HCT116 (cell line): ENCODE measurements at regions not wholly inside any gene's neighbourhood (a gene's known extent, or its start where the extent isn't known, plus 50 kb on each side); places are given as distances from the start of the nearest gene placed in this dataset.

Experiments
- ATAC-seq: fragments of 200-7000 bp; cut with Tn5 transposase; 2 replicates; pipeline ENCODE4 v1.9.1; 2020; ENCODE audit warnings: mild to moderate bottlenecking, moderate library complexity
- BruUV-seq: library from RNA; stranded (reverse); fragments of 400-500 nt; replicated peaks from 2 replicates; lab custom pipeline; 2021; lab: Mats Ljungman, UMichigan
- CTCF ChIA-PET: fragments of 300-600 bp; sonication (Branson Sonifier 250); formaldehyde crosslinking; loops from one replicate; lab custom pipeline; 2021; ENCODE audit warnings: antibody characterized with exemption; lab: Charles Lee
- POLR2A ChIA-PET: fragments of 300-600, 350-600 bp; sonication (Branson Sonifier 250); formaldehyde crosslinking; loops from one replicate; lab custom pipeline; 2021; ENCODE audit warnings: antibody characterized with exemption; lab: Charles Lee
- RAD21 ChIA-PET, 2 experiments: fragments of 300-600 bp; sonication (Branson Sonifier 250); formaldehyde crosslinking; loops; one replicate each; lab custom pipeline; 2023; ENCODE audit warnings: low total read pairs in 2 of 2; ENCODE audit not compliant: uncharacterized antibody in 2 of 2, unreplicated experiment in 2 of 2, low non-redundant PET in 1 of 2; lab: Charles Lee
- DNase-seq: peaks from one replicate; pipeline ENCODE4 v3.0.0-alpha.2; 2010; ENCODE audit warnings: low read depth, low spot score
- H2AFZ ChIP-seq: fragments of 200-600 bp; shearing (Covaris generic), sonication (generic); 2 replicates; pipeline ENCODE4 v1.6.1; 2017; ENCODE audit warnings: low read depth, mixed run types, mixed read lengths, antibody characterized with exemption, low read length; ENCODE audit not compliant: poor library complexity, severe bottlenecking
- H3K27ac ChIP-seq: 2 replicates; pipeline ENCODE4 v1.5.1; 2012; ENCODE audit warnings: low read depth, low read length
- H3K27me3 ChIP-seq: fragments of 200-600 bp; sonication (generic); 2 replicates; pipeline ENCODE4 v1.6.1; 2016; ENCODE audit warnings: mixed run types, low read length, mixed read lengths; ENCODE audit not compliant: insufficient read depth
- H3K36me3 ChIP-seq, 2 experiments: fragments of 200-500 bp in 1 of 2; fragments of 200-600 bp in 1 of 2; sonication (Bioruptor generic) in 1 of 2; sonication (generic) in 1 of 2; 2 replicates each; pipeline versions ENCODE4 v1.5.1 to v1.6.1; 2014 to 2016; ENCODE audit warnings: low read length in 2 of 2, inconsistent platforms in 1 of 2, mixed read lengths in 1 of 2, mixed run types in 1 of 2; ENCODE audit not compliant: insufficient read depth in 2 of 2, control insufficient read depth in 1 of 2
- H3K4me1 ChIP-seq, 2 experiments: fragments of 200-600 bp in 1 of 2; sonication (generic) in 1 of 2; 2 replicates each; pipeline versions ENCODE4 v1.5.1 to v1.6.1; 2012 to 2017; ENCODE audit warnings: low read length in 2 of 2, inconsistent platforms in 1 of 2, mild to moderate bottlenecking in 1 of 2, mixed read lengths in 1 of 2, mixed run types in 1 of 2, moderate library complexity in 1 of 2; ENCODE audit not compliant: insufficient read depth in 2 of 2, control insufficient read depth in 1 of 2
- H3K4me2 ChIP-seq: fragments of 200-600 bp; sonication (generic); 2 replicates; pipeline ENCODE4 v1.6.1; 2017; ENCODE audit warnings: mixed run types, low read length, mixed read lengths
- H3K4me3 ChIP-seq, 2 experiments: fragments of 200-600 bp in 1 of 2; sonication (generic) in 1 of 2; replicated peaks in 1 of 2; 2 replicates each; pipeline ENCODE4 v1.5.1; 2011 to 2016; ENCODE audit warnings: low read length in 2 of 2, control low read depth in 1 of 2, low read depth in 1 of 2, mild to moderate bottlenecking in 1 of 2, mixed read lengths in 1 of 2, mixed run types in 1 of 2
- H3K79me2 ChIP-seq: fragments of 200-600 bp; sonication (generic); 2 replicates; pipeline ENCODE4 v1.6.1; 2017; ENCODE audit warnings: mild to moderate bottlenecking, mixed run types, low read length, moderate library complexity, mixed read lengths; ENCODE audit not compliant: insufficient read depth
- H3K9ac ChIP-seq: fragments of 200-600 bp; sonication (generic); 2 replicates; pipeline ENCODE4 v1.6.1; 2016; ENCODE audit warnings: low read length, mixed read lengths
- H3K9me2 ChIP-seq: fragments of 200-600 bp; sonication (generic), shearing (Covaris generic); 2 replicates; pipeline ENCODE4 v1.6.1; 2017; ENCODE audit warnings: mixed run types, mild to moderate bottlenecking, moderate library complexity; ENCODE audit not compliant: insufficient read depth
- H3K9me3 ChIP-seq, 2 experiments: fragments of 200-500 bp in 1 of 2; fragments of 200-600 bp in 1 of 2; sonication (Bioruptor generic) in 1 of 2; sonication (generic) in 1 of 2; 2 replicates each; pipeline ENCODE4 v1.6.1; 2014 to 2017; ENCODE audit warnings: low read length in 2 of 2, mixed read lengths in 2 of 2, inconsistent platforms in 1 of 2, low read depth in 1 of 2, mild to moderate bottlenecking in 1 of 2, mixed run types in 1 of 2, moderate library complexity in 1 of 2; ENCODE audit not compliant: control insufficient read depth in 1 of 2, insufficient read depth in 1 of 2
- H4K20me1 ChIP-seq: fragments of 200-600 bp; sonication (generic), shearing (Covaris generic); 2 replicates; pipeline ENCODE4 v1.6.1; 2017; ENCODE audit warnings: mixed run types, mild to moderate bottlenecking, moderate library complexity; ENCODE audit not compliant: insufficient read depth
- CEBPB ChIP-seq: IDR thresholded peaks from 2 replicates; pipeline ENCODE4 v1.6.1; 2012; ENCODE audit warnings: low read depth
- EZH2 ChIP-seq: fragments of 200-600 bp; sonication (generic); IDR thresholded peaks from 2 replicates; pipeline ENCODE4 v1.6.1; 2017; ENCODE audit warnings: antibody characterized with exemption, mixed run types
- EZH2phosphoT487 ChIP-seq: fragments of 200-600 bp; IDR thresholded peaks from 2 replicates; pipeline ENCODE4 v1.6.1; 2018; ENCODE audit warnings: antibody characterized with exemption, borderline replicate concordance
- FOSL1 ChIP-seq: IDR thresholded peaks from 2 replicates; pipeline ENCODE4 v1.6.1; 2012; ENCODE audit warnings: low read depth
- MAX ChIP-seq: IDR thresholded peaks from 2 replicates; pipeline ENCODE4 v1.6.1; 2012
- POLR2A ChIP-seq: IDR thresholded peaks from 2 replicates; pipeline ENCODE4 v1.7.0; 2011; ENCODE audit warnings: borderline replicate concordance; ENCODE audit not compliant: insufficient read depth, insufficient read length; ENCODE audit errors: extremely low read depth
- TCF7L2 ChIP-seq: IDR thresholded peaks from 2 replicates; pipeline ENCODE4 v1.7.0; 2011; ENCODE audit warnings: borderline replicate concordance, inconsistent platforms; ENCODE audit not compliant: insufficient read depth, insufficient read length; ENCODE audit errors: extremely low read depth
- YY1 ChIP-seq: IDR thresholded peaks from 2 replicates; pipeline ENCODE4 v1.6.1; 2011; ENCODE audit warnings: low read length, low read depth, moderate library complexity, mild to moderate bottlenecking; ENCODE audit not compliant: insufficient replicate concordance; ENCODE audit errors: extremely low read depth
- ZBTB33 ChIP-seq: IDR thresholded peaks from 2 replicates; pipeline ENCODE4 v1.6.1; 2011; ENCODE audit warnings: mild to moderate bottlenecking, low read length, moderate library complexity; ENCODE audit not compliant: insufficient replicate concordance; ENCODE audit errors: extremely low read depth
- ZNF274 ChIP-seq: fragments of 200-500 bp; sonication (Bioruptor generic); IDR thresholded peaks from 2 replicates; pipeline ENCODE4 v1.6.1; 2014; ENCODE audit warnings: mild to moderate bottlenecking, low read depth, low read length, inconsistent platforms
- intact Hi-C: fragments of 100-400 bp; cut with micrococcal nuclease; formaldehyde crosslinking; loops from 2 replicates; pipeline ENCODE4 v1.10.0; 2022
- TF ChIP-seq, protein P1 (sequence below): IDR thresholded peaks from 2 replicates; pipeline ENCODE4 v1.6.1; 2012; ENCODE audit warnings: low read depth

DNA sequence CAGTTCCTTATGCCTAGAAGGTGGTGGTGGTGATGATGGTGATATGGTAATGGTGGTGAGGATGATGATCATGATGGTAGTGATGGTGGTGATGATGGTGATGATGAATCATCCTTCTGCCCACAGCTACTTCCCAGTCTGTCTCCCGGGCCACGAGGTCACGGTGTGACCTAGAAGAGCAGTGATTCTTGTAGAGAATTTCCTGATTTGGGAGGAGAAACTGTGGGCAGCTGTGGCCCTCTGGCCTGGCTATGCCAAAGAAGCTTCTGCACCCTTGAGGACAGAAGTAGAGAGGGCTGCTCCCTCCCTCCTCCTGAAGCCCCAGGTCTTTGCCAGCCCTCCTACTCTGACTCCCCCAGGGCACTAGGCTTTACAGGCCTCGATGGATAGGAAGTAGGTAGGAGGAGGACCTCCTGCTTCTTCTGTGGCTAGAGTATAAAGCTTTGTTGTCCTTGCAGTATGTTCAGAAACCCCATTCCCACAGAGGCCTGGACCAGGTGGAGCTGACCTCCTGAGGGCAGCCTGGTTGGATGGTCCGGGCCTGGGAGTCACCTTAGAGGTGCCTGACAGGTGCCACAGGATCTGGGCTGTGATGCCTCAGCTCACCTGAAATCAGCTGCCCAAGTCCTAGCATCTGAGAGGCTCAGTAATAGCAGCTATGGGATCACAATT lies 57.9 kb upstream of the EPAS1 start:
- no peak for ATAC-seq
- no TSS peak for BruUV-seq
- no peak overlapping the region for H3K9ac ChIP-seq
- no peak for TF ChIP-seq ZBTB33
- no peak for TF ChIP-seq EZH2phosphoT487
- no peak for TF ChIP-seq POLR2A
- no peak for TF ChIP-seq MAX
- TF ChIP-seq, protein P1, sequence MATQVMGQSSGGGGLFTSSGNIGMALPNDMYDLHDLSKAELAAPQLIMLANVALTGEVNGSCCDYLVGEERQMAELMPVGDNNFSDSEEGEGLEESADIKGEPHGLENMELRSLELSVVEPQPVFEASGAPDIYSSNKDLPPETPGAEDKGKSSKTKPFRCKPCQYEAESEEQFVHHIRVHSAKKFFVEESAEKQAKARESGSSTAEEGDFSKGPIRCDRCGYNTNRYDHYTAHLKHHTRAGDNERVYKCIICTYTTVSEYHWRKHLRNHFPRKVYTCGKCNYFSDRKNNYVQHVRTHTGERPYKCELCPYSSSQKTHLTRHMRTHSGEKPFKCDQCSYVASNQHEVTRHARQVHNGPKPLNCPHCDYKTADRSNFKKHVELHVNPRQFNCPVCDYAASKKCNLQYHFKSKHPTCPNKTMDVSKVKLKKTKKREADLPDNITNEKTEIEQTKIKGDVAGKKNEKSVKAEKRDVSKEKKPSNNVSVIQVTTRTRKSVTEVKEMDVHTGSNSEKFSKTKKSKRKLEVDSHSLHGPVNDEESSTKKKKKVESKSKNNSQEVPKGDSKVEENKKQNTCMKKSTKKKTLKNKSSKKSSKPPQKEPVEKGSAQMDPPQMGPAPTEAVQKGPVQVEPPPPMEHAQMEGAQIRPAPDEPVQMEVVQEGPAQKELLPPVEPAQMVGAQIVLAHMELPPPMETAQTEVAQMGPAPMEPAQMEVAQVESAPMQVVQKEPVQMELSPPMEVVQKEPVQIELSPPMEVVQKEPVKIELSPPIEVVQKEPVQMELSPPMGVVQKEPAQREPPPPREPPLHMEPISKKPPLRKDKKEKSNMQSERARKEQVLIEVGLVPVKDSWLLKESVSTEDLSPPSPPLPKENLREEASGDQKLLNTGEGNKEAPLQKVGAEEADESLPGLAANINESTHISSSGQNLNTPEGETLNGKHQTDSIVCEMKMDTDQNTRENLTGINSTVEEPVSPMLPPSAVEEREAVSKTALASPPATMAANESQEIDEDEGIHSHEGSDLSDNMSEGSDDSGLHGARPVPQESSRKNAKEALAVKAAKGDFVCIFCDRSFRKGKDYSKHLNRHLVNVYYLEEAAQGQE, result no peak
- no peak for TF ChIP-seq ZNF274
- no peak for TF ChIP-seq EZH2
- no peak for TF ChIP-seq TCF7L2
- TF ChIP-seq FOSL1, result no peak
- TF ChIP-seq CEBPB, result no peak
- no peak for TF ChIP-seq YY1
- TF ChIP-seq, all 23 proteins: peak for 0
- no peaks in the 10 kb centered on the region for H3K79me2 ChIP-seq
- H2AFZ ChIP-seq, result no peak overlapping the region
- no peak overlapping the region for H3K4me2 ChIP-seq
- no peak overlapping the region for H3K27ac ChIP-seq
- H3K4me3 ChIP-seq, result no peak overlapping the region
- H4K20me1 ChIP-seq, result no peaks in the 10 kb centered on the region
- ChIA-PET CTCF (interaction anchor here (0.9 kb wide), 1 partner anchor 10 kb away, joined by 3 read pairs; no protein-coding TSS in a partner anchor), RAD21 (no interaction called here), POLR2A (no interaction called here)
- no peaks in the 10 kb centered on the region for H3K9me2 ChIP-seq
- H3K9me3 ChIP-seq, result no peaks in the 10 kb centered on the region
- intact Hi-C loops, result no loop called here
- no peaks in the 10 kb centered on the region for H3K27me3 ChIP-seq
- peaks cover 0 to 5% of the 10 kb centered on the region in 2 experiments; a peak in 1 of 4 replicates for H3K4me1 ChIP-seq
- no peak for DNase-seq
- no peaks in the 10 kb centered on the region for H3K36me3 ChIP-seq
